Endothelial cell of umbilical vein (primary cell): ENCODE measurements at regions not wholly inside any gene's neighbourhood (a gene's known extent, or its start where the extent isn't known, plus 50 kb on each side); places are given as distances from the start of the nearest gene placed in this dataset.

Experiments
- BruUV-seq: library from RNA; stranded (reverse); fragments of 400-500 nt; replicated peaks from 2 replicates; lab custom pipeline; 2021; lab: Mats Ljungman, UMichigan
- CTCF ChIA-PET: fragments of 300-600, 350-600 bp; sonication (Branson Sonifier 250); formaldehyde crosslinking; loops from one replicate; lab custom pipeline; 2021; ENCODE audit warnings: antibody characterized with exemption, inconsistent platforms; lab: Charles Lee
- POLR2A ChIA-PET: fragments of 300-600, 350-600 bp; sonication (Branson Sonifier 250); formaldehyde crosslinking; loops from one replicate; lab custom pipeline; 2021; ENCODE audit warnings: antibody characterized with exemption, inconsistent platforms; lab: Charles Lee
- DNase-seq: peaks from one replicate; pipeline ENCODE4 v3.0.0-alpha.2; 2011; ENCODE audit warnings: low read depth, low spot score
- FAIRE-seq: peaks from 2 replicates; lab custom pipeline; 2011; peaks lifted over from hg19 to GRCh38; lab: Jason Lieb, UNC
- H2AFZ ChIP-seq: 2 replicates; pipeline ENCODE4 v1.6.0; 2012; ENCODE audit warnings: low read depth, low read length, control low read depth, inconsistent platforms
- H3K27ac ChIP-seq: 2 replicates; pipeline ENCODE4 v1.5.1; 2011; ENCODE audit warnings: low read depth, mild to moderate bottlenecking, control low read depth, low read length, moderate library complexity; ENCODE audit not compliant: insufficient read depth
- H3K27me3 ChIP-seq, 2 experiments: 2 replicates each; pipeline versions ENCODE4 v1.6.0 to v1.6.1; 2011; ENCODE audit warnings: low read length in 2 of 2, mixed read lengths in 1 of 2; ENCODE audit not compliant: control insufficient read depth in 2 of 2, insufficient read depth in 2 of 2
- H3K36me3 ChIP-seq, 2 experiments: 2 replicates in 1 of 2; 3 replicates in 1 of 2; pipeline ENCODE4 v1.5.1; 2011; ENCODE audit warnings: low read length in 2 of 2, mild to moderate bottlenecking in 1 of 2, moderate library complexity in 1 of 2; ENCODE audit not compliant: control insufficient read depth in 2 of 2, insufficient read depth in 2 of 2; ENCODE audit errors: extremely low read depth in 1 of 2
- H3K4me1 ChIP-seq: 3 replicates; pipeline ENCODE4 v1.5.1; 2011; ENCODE audit warnings: mild to moderate bottlenecking, low read length; ENCODE audit not compliant: control insufficient read depth, insufficient read depth; ENCODE audit errors: extremely low read depth
- H3K4me2 ChIP-seq: 2 replicates; pipeline ENCODE4 v1.6.1; 2011; ENCODE audit warnings: low read length, control low read depth, mixed read lengths; ENCODE audit not compliant: insufficient read depth
- H3K4me3 ChIP-seq, 3 experiments: fragments of 200-600 bp in 1 of 3; sonication (generic), shearing (Covaris generic) in 1 of 3; replicated peaks in 1 of 3; 2 replicates each; pipeline ENCODE4 v1.5.1; 2011 to 2016; ENCODE audit warnings: control low read depth in 3 of 3, low read length in 3 of 3, mild to moderate bottlenecking in 2 of 3, inconsistent platforms in 1 of 3, low read depth in 1 of 3, moderate library complexity in 1 of 3; ENCODE audit not compliant: insufficient read depth in 1 of 3
- H3K79me2 ChIP-seq: 2 replicates; pipeline ENCODE4 v1.6.0; 2012; ENCODE audit warnings: low read length, inconsistent platforms; ENCODE audit not compliant: control insufficient read depth, insufficient read depth
- H3K9ac ChIP-seq: replicated peaks from 2 replicates; pipeline ENCODE3; 2011; ENCODE audit warnings: low read length, control low read depth; ENCODE audit not compliant: insufficient read depth; ENCODE audit errors: extremely low read depth
- H3K9me1 ChIP-seq: replicated peaks from 3 replicates; pipeline ENCODE4 v1.6.0; 2011; ENCODE audit warnings: mild to moderate bottlenecking, low read length; ENCODE audit not compliant: control insufficient read depth, insufficient read depth; ENCODE audit errors: extremely low read depth
- H3K9me3 ChIP-seq: replicated peaks from 2 replicates; pipeline ENCODE4 v1.5.1; 2012; ENCODE audit warnings: low read length, inconsistent platforms; ENCODE audit not compliant: control insufficient read depth, insufficient read depth
- H4K20me1 ChIP-seq: replicated peaks from 2 replicates; pipeline ENCODE3; 2011; ENCODE audit warnings: mild to moderate bottlenecking, low read length; ENCODE audit not compliant: control insufficient read depth, insufficient read depth; ENCODE audit errors: extremely low read depth
- FOS ChIP-seq: IDR thresholded peaks from 2 replicates; pipeline ENCODE4 v1.6.1; 2011; ENCODE audit warnings: mild to moderate bottlenecking, low read length, moderate library complexity, borderline replicate concordance; ENCODE audit not compliant: insufficient read depth
- GATA2 ChIP-seq: IDR thresholded peaks from 2 replicates; pipeline ENCODE4 v1.7.0; 2011; ENCODE audit warnings: low read depth, mild to moderate bottlenecking, moderate library complexity, mixed read lengths, low read length; ENCODE audit not compliant: insufficient read length, insufficient read depth
- JUN ChIP-seq: IDR thresholded peaks from 2 replicates; pipeline ENCODE4 v1.6.1; 2011; ENCODE audit warnings: borderline replicate concordance, low read depth; ENCODE audit not compliant: insufficient read length, insufficient read depth
- MYC ChIP-seq: IDR thresholded peaks from one replicate; pipeline ENCODE4 v1.6.1; 2011; ENCODE audit warnings: mild to moderate bottlenecking, low read depth, low read length
- dilution Hi-C: fragments of 300-500 bp; cut with MboI; formaldehyde crosslinking; loops from one replicate; pipeline ENCODE4 v1.15.0; 2019; ENCODE audit warnings: low sequenced_read_pairs; ENCODE audit not compliant: extremely low pct_ligation_motif_present
- intact Hi-C: fragments of 100-400 bp; cut with micrococcal nuclease; formaldehyde crosslinking; loops from one replicate; pipeline ENCODE4 v1.10.0; 2022
- TF ChIP-seq, protein P1 (sequence below): IDR thresholded peaks from 2 replicates; pipeline ENCODE4 v1.6.1; 2011; ENCODE audit not compliant: insufficient read depth, insufficient read length
- TF ChIP-seq, protein P2 (sequence below), 2 donors: IDR thresholded peaks; 1 replicate in 1 of 2; 2 replicates in 1 of 2; pipeline ENCODE4 v1.5.1; 2011; ENCODE audit warnings: low read length in 2 of 2, mild to moderate bottlenecking in 2 of 2, moderate library complexity in 2 of 2, control low read depth in 1 of 2, inconsistent platforms in 1 of 2, low read depth in 1 of 2; ENCODE audit not compliant: insufficient read depth in 1 of 2; ENCODE audit errors: extremely low read depth in 1 of 2

- no peak for TF ChIP-seq GATA2
- no peak for TF ChIP-seq FOS
- no peak for TF ChIP-seq JUN
- TF ChIP-seq, protein P1, sequence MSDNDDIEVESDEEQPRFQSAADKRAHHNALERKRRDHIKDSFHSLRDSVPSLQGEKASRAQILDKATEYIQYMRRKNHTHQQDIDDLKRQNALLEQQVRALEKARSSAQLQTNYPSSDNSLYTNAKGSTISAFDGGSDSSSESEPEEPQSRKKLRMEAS, result no peak
- TF ChIP-seq, protein P2, sequence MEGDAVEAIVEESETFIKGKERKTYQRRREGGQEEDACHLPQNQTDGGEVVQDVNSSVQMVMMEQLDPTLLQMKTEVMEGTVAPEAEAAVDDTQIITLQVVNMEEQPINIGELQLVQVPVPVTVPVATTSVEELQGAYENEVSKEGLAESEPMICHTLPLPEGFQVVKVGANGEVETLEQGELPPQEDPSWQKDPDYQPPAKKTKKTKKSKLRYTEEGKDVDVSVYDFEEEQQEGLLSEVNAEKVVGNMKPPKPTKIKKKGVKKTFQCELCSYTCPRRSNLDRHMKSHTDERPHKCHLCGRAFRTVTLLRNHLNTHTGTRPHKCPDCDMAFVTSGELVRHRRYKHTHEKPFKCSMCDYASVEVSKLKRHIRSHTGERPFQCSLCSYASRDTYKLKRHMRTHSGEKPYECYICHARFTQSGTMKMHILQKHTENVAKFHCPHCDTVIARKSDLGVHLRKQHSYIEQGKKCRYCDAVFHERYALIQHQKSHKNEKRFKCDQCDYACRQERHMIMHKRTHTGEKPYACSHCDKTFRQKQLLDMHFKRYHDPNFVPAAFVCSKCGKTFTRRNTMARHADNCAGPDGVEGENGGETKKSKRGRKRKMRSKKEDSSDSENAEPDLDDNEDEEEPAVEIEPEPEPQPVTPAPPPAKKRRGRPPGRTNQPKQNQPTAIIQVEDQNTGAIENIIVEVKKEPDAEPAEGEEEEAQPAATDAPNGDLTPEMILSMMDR (IDR thresholded peaks at IDR 0.05; ENCODE audit: extremely low read depth in 1 of 2, insufficient read depth in 1 of 2, low read depth in 1 of 2, low read length in 2 of 2), result no peak
- TF ChIP-seq MYC, result no peak
- intact Hi-C loops, result no loop called here
Measured at GRCh38 chr12:124171231-124171979, 123.5 kb upstream of the RFLNA start.

More at GRCh38 chr12:124171231-124171979, 123.5 kb upstream of the RFLNA start:
- Histone ChIP-seq H3K4me3 (no peak overlapping the region), H3K9me3 (no peaks in the 10 kb centered on the region), H3K36me3 (no peaks in the 10 kb centered on the region), H3K27ac (no peak overlapping the region), H2AFZ (no peak overlapping the region), H4K20me1 (no peaks in the 10 kb centered on the region), H3K4me1 (peaks cover 5% of the 10 kb centered on the region), H3K9ac (no peak overlapping the region), H3K9me1 (no peaks in the 10 kb centered on the region), H3K4me2 (no peak overlapping the region), H3K27me3 (no peaks in the 10 kb centered on the region), H3K79me2 (no peaks in the 10 kb centered on the region)
- dilution Hi-C loops, result no loop called here
- ChIA-PET POLR2A (no interaction called here), CTCF (no interaction called here)
- DNase-seq (no peak), FAIRE-seq (no peak)
- BruUV-seq, result no TSS peak
